HepG2 (cell line): ENCODE measurements at regions not wholly inside any gene's neighbourhood (a gene's known extent, or its start where the extent isn't known, plus 50 kb on each side); places are given as distances from the start of the nearest gene placed in this dataset.

Experiments
- ATAC-seq: fragments of 200-7000 bp; cut with Tn5 transposase; 3 replicates; pipeline ENCODE4 v1.9.1; 2020; ENCODE audit warnings: mild to moderate bottlenecking, moderate library complexity
- BruUV-seq: library from RNA; stranded (reverse); fragments of 400-500 nt; replicated peaks from 2 replicates; lab custom pipeline; 2021; lab: Mats Ljungman, UMichigan
- CTCF ChIA-PET: fragments of 300-600 bp; formaldehyde crosslinking; extraction: SDS; loops from one replicate; lab custom pipeline; 2021; ENCODE audit warnings: low total read pairs, inconsistent platforms, low intra/inter-chr PET ratio; lab: Yijun Ruan, JAX
- POLR2A ChIA-PET: fragments of 350-600 bp; sonication (Branson Sonifier 250); formaldehyde crosslinking; loops from one replicate; lab custom pipeline; 2020; ENCODE audit warnings: antibody characterized with exemption, inconsistent platforms; lab: Yijun Ruan, JAX
- DNase-seq: peaks from one replicate; pipeline ENCODE4 v3.0.0-alpha.2; 2015; ENCODE audit warnings: low spot score
- FAIRE-seq: peaks from 3 replicates; lab custom pipeline; 2011; peaks lifted over from hg19 to GRCh38; lab: Jason Lieb, UNC
- H2AFZ ChIP-seq: one replicate; pipeline ENCODE4 v1.6.1; 2011; ENCODE audit warnings: low read length, inconsistent platforms
- H3K27ac ChIP-seq: fragments of 300-600 bp; 3 replicates; pipeline ENCODE4 v1.8.0; 2011; ENCODE audit warnings: mixed run types, mild to moderate bottlenecking, mixed read lengths, low read length, inconsistent platforms; ENCODE audit not compliant: insufficient read depth; ENCODE audit errors: extremely low read length
- H3K27me3 ChIP-seq, 2 experiments: fragments of 200-600 bp in 1 of 2; 2 replicates in 1 of 2; 3 replicates in 1 of 2; pipeline versions ENCODE4 v1.6.0 to v1.8.0; 2011; ENCODE audit warnings: low read length in 2 of 2, mild to moderate bottlenecking in 2 of 2, moderate library complexity in 2 of 2, inconsistent platforms in 1 of 2; ENCODE audit not compliant: insufficient read depth in 2 of 2, control insufficient read depth in 1 of 2
- H3K36me3 ChIP-seq, 2 experiments: fragments of 200-600 bp in 1 of 2; replicated peaks in 1 of 2; 2 replicates in 1 of 2; 3 replicates in 1 of 2; pipeline versions ENCODE4 v1.5.1 to v1.8.0; 2011; ENCODE audit warnings: low read length in 2 of 2, inconsistent platforms in 1 of 2; ENCODE audit not compliant: insufficient read depth in 2 of 2, control insufficient read depth in 1 of 2
- H3K4me1 ChIP-seq: 2 replicates; pipeline ENCODE4 v1.5.1; 2012; ENCODE audit warnings: low read length, inconsistent platforms; ENCODE audit not compliant: insufficient read depth
- H3K4me2 ChIP-seq: 2 replicates; pipeline ENCODE4 v1.6.0; 2011; ENCODE audit warnings: low read depth, low read length, inconsistent platforms
- H3K4me3 ChIP-seq, 3 experiments: fragments of 200-600 bp in 1 of 3; sonication (generic), shearing (Covaris generic) in 1 of 3; replicated peaks in 1 of 3; 2 replicates each; pipeline ENCODE4 v1.5.1; 2011 to 2016; ENCODE audit warnings: low read length in 3 of 3, inconsistent platforms in 2 of 3, low read depth in 2 of 3, mild to moderate bottlenecking in 2 of 3, control low read depth in 1 of 3, mixed read lengths in 1 of 3; ENCODE audit not compliant: insufficient read depth in 1 of 3
- H3K79me2 ChIP-seq: one replicate; pipeline ENCODE4 v1.6.1; 2011; ENCODE audit warnings: low read length, inconsistent platforms; ENCODE audit not compliant: insufficient read depth
- H3K9ac ChIP-seq: 2 replicates; pipeline ENCODE4 v1.6.0; 2011; ENCODE audit warnings: mild to moderate bottlenecking, low read depth, low read length, inconsistent platforms; ENCODE audit not compliant: insufficient read depth
- H3K9me3 ChIP-seq: 2 replicates; pipeline ENCODE4 v1.5.1; 2012; ENCODE audit warnings: mild to moderate bottlenecking, low read length
- H4K20me1 ChIP-seq: 2 replicates; pipeline ENCODE4 v1.6.0; 2011; ENCODE audit warnings: inconsistent platforms, mild to moderate bottlenecking, low read length, moderate library complexity; ENCODE audit not compliant: insufficient read depth
- ARNTL ChIP-seq: sonication (generic); formaldehyde crosslinking; IDR thresholded peaks from 2 replicates; pipeline ENCODE4 v1.4.0; 2020; ENCODE audit warnings: mild to moderate bottlenecking, missing genetic modification reagents
- DNMT1 ChIP-seq: sonication (generic); formaldehyde crosslinking; IDR thresholded peaks from 2 replicates; pipeline ENCODE4 v1.5.1; 2020; ENCODE audit warnings: mild to moderate bottlenecking, missing genetic modification reagents
- HOXA3 ChIP-seq: sonication (generic); formaldehyde crosslinking; IDR thresholded peaks from 2 replicates; pipeline ENCODE4 v1.5.0; 2020; ENCODE audit warnings: missing genetic modification reagents
- MXI1 ChIP-seq: IDR thresholded peaks from 3 replicates; pipeline ENCODE4 v1.6.1; 2012; ENCODE audit warnings: low read depth, low read length, inconsistent platforms, borderline replicate concordance
- PCBP1 ChIP-seq: fragments of 200-400 bp; formaldehyde crosslinking; IDR thresholded peaks from 2 replicates; pipeline ENCODE4 v1.6.1; 2017; ENCODE audit warnings: mild to moderate bottlenecking, low read depth, low read length, borderline replicate concordance
- PHF5A ChIP-seq: IDR thresholded peaks from one replicate; pipeline ENCODE4 v1.6.1; 2018; ENCODE audit warnings: low read depth, missing genetic modification reagents; ENCODE audit not compliant: unreplicated experiment
- PITX1 ChIP-seq: sonication (generic); formaldehyde crosslinking; IDR thresholded peaks from 2 replicates; pipeline ENCODE4 v1.5.1; 2020; ENCODE audit warnings: mild to moderate bottlenecking, missing genetic modification reagents
- SMAD9 ChIP-seq: sonication (generic); formaldehyde crosslinking; IDR thresholded peaks from 2 replicates; pipeline ENCODE4 v1.5.1; 2020; ENCODE audit warnings: mild to moderate bottlenecking, missing genetic modification reagents
- SMC3 ChIP-seq: IDR thresholded peaks from 2 replicates; pipeline ENCODE4 v1.6.1; 2011; ENCODE audit warnings: low read length, improper control_type of control experiment
- SSRP1 ChIP-seq: IDR thresholded peaks from 2 replicates; pipeline ENCODE4 v1.6.1; 2016; ENCODE audit warnings: control low read depth
- ZNF30 ChIP-seq: sonication (generic); formaldehyde crosslinking; IDR thresholded peaks from 2 replicates; pipeline ENCODE4 v1.5.0; 2020; ENCODE audit warnings: mild to moderate bottlenecking, missing genetic modification reagents
- ZNF768 ChIP-seq: sonication (generic); formaldehyde crosslinking; IDR thresholded peaks from 2 replicates; pipeline ENCODE4 v1.4.0; 2020; ENCODE audit warnings: missing genetic modification reagents
- ZNF850 ChIP-seq: sonication (generic); formaldehyde crosslinking; conservative IDR thresholded peaks from 2 replicates; pipeline ENCODE4 v1.9.0; 2021; ENCODE audit warnings: mild to moderate bottlenecking, missing genetic modification reagents
- WGBS: methylation state at CpG from one replicate; pipeline ENCODE4 v1.1.6; 2017; ENCODE audit warnings: low lambda C conversion rate; 5-methylcytosine and 5-hydroxymethylcytosine counted together
- in situ Hi-C: cut with HindIII; loops from 2 replicates; pipeline ENCODE4 v1.10.0; 2017; ENCODE audit warnings: low pct_unique_long_range_greater_than_20kb; ENCODE audit not compliant: extremely low pct_ligation_motif_present
- intact Hi-C: fragments of 100-400 bp; cut with micrococcal nuclease; formaldehyde crosslinking; loops from one replicate; pipeline ENCODE4 v1.10.0; 2022; ENCODE audit not compliant: unreplicated experiment
- TF ChIP-seq, protein P1 (sequence below): sonication (generic); formaldehyde crosslinking; IDR thresholded peaks from 2 replicates; pipeline ENCODE4 v1.4.0; 2020; ENCODE audit warnings: mild to moderate bottlenecking, missing genetic modification reagents
- TF ChIP-seq, protein P2 (sequence below): sonication (generic); formaldehyde crosslinking; conservative IDR thresholded peaks from 2 replicates; pipeline ENCODE4 v1.8.0; 2022; ENCODE audit warnings: missing genetic modification reagents
- TF ChIP-seq, protein P3 (sequence below): sonication (generic); formaldehyde crosslinking; IDR thresholded peaks from 2 replicates; pipeline ENCODE4 v1.5.0; 2020; ENCODE audit warnings: missing genetic modification reagents

DNA sequence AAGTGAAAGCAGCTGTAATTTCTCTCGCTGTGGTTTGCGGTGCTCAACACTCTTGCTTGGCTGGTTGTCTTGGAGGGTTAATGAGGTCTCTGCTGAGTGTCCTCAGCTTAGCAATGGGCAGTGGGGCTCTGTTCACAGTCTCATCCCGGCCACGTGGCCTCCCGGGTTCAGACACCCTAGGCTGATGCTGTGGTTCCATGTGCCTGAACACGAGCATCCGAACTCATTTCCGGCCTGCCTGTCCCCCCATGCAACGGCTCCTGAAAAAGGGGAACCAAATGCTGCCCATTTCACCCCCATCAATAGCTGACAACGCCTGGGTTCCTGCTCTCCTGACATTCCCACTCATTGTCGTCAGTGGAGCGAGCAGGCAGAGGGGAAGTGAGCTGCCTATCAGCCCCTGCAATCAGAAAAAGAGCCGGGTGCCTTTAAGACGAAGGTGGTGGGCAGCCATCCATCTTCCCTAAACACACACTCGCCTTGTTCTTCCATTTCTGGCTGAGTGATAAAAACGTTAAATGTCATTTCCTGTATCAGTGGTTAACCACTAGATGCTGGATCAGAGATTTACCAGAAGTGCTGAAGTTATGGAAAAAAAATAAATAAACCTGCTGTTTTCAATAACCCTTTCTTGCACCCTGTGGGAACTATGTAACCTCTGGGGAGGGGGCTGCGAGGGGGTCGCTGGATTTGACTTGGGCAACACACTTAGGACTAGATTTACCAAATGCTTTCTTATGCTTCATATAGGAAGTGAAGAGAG lies 60.3 kb upstream of the BCL2L14 start:
- Histone ChIP-seq H3K27me3 (peaks cover 4 to 28% of the 10 kb centered on the region in 2 experiments; a peak in 3 of 5 replicates), H4K20me1 (no peaks in the 10 kb centered on the region), H3K9ac (no peak overlapping the region), H3K9me3 (no peaks in the 10 kb centered on the region), H3K4me2 (no peak overlapping the region), H3K4me1 (no peaks in the 10 kb centered on the region), H3K4me3 (no peak overlapping the region), H3K79me2 (no peaks in the 10 kb centered on the region), H3K36me3 (no peaks in the 10 kb centered on the region), H2AFZ (no peak overlapping the region), H3K27ac (no peak overlapping the region)
- no TSS peak for BruUV-seq
- DNase-seq (no peak), FAIRE-seq (no peak), ATAC-seq (no peak)
- in situ Hi-C loops (no loop called here), intact Hi-C loops (no loop called here)
- TF ChIP-seq, protein P1, sequence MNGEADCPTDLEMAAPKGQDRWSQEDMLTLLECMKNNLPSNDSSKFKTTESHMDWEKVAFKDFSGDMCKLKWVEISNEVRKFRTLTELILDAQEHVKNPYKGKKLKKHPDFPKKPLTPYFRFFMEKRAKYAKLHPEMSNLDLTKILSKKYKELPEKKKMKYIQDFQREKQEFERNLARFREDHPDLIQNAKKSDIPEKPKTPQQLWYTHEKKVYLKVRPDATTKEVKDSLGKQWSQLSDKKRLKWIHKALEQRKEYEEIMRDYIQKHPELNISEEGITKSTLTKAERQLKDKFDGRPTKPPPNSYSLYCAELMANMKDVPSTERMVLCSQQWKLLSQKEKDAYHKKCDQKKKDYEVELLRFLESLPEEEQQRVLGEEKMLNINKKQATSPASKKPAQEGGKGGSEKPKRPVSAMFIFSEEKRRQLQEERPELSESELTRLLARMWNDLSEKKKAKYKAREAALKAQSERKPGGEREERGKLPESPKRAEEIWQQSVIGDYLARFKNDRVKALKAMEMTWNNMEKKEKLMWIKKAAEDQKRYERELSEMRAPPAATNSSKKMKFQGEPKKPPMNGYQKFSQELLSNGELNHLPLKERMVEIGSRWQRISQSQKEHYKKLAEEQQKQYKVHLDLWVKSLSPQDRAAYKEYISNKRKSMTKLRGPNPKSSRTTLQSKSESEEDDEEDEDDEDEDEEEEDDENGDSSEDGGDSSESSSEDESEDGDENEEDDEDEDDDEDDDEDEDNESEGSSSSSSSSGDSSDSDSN (CRISPR knock-in tag) = no peak
- TF ChIP-seq SMAD9 (CRISPR knock-in tag) (no peak), SMC3 (no peak), HOXA3 (CRISPR knock-in tag) (no peak), ZNF850 (CRISPR knock-in tag) (no peak), PITX1 (CRISPR knock-in tag) (no peak), ZNF30 (CRISPR knock-in tag) (no peak), MXI1 (no peak), PHF5A (no peak), ZNF768 (no peak), SSRP1 (CRISPR knock-in tag) (no peak), DNMT1 (CRISPR knock-in tag) (no peak), PCBP1 (no peak), ARNTL (CRISPR knock-in tag) (no peak)
- TF ChIP-seq, protein P2, sequence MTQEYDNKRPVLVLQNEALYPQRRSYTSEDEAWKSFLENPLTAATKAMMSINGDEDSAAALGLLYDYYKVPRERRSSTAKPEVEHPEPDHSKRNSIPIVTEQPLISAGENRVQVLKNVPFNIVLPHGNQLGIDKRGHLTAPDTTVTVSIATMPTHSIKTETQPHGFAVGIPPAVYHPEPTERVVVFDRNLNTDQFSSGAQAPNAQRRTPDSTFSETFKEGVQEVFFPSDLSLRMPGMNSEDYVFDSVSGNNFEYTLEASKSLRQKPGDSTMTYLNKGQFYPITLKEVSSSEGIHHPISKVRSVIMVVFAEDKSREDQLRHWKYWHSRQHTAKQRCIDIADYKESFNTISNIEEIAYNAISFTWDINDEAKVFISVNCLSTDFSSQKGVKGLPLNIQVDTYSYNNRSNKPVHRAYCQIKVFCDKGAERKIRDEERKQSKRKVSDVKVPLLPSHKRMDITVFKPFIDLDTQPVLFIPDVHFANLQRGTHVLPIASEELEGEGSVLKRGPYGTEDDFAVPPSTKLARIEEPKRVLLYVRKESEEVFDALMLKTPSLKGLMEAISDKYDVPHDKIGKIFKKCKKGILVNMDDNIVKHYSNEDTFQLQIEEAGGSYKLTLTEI = no peak
- TF ChIP-seq, protein P3, sequence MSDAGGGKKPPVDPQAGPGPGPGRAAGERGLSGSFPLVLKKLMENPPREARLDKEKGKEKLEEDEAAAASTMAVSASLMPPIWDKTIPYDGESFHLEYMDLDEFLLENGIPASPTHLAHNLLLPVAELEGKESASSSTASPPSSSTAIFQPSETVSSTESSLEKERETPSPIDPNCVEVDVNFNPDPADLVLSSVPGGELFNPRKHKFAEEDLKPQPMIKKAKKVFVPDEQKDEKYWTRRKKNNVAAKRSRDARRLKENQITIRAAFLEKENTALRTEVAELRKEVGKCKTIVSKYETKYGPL (CRISPR knock-in tag) = no peak
- WGBS = 37% methylated on average over 10 of the region's 18 CpGs
- ChIA-PET CTCF (no interaction called here), POLR2A (no interaction called here)
